Neuronal stem cell (in vitro differentiated cells): ENCODE measurements at regions not wholly inside any gene's neighbourhood (a gene's known extent, or its start where the extent isn't known, plus 50 kb on each side); places are given as distances from the start of the nearest gene placed in this dataset.

Source experiments
- DNase-seq: peaks from one replicate; pipeline ENCODE4 v3.0.0-alpha.2; 2013; ENCODE audit warnings: low spot score
- H2AFZ ChIP-seq: one replicate; pipeline ENCODE4 v1.6.1; 2013; ENCODE audit warnings: mild to moderate bottlenecking, low read length, inconsistent platforms
- H2AK5ac ChIP-seq: 2 replicates; pipeline ENCODE4 v1.6.1; 2013; ENCODE audit warnings: low read depth, mild to moderate bottlenecking, inconsistent platforms, low read length, moderate library complexity, mixed read lengths
- H2BK120ac ChIP-seq: 2 replicates; pipeline ENCODE4 v1.6.1; 2013; ENCODE audit warnings: low read depth, mild to moderate bottlenecking, inconsistent platforms, low read length, moderate library complexity, mixed read lengths
- H2BK12ac ChIP-seq: one replicate; pipeline ENCODE4 v1.6.1; 2013; ENCODE audit warnings: low read length, inconsistent platforms
- H2BK15ac ChIP-seq: 2 replicates; pipeline ENCODE4 v1.6.1; 2013; ENCODE audit warnings: mild to moderate bottlenecking, low read length, inconsistent platforms, mixed read lengths
- H2BK5ac ChIP-seq: one replicate; pipeline ENCODE4 v1.6.1; 2013; ENCODE audit warnings: inconsistent platforms, mild to moderate bottlenecking, low read length, moderate library complexity
- H3K14ac ChIP-seq: one replicate; pipeline ENCODE4 v1.6.1; 2013; ENCODE audit warnings: low read length, inconsistent platforms
- H3K18ac ChIP-seq: 2 replicates; pipeline ENCODE4 v1.6.1; 2013; ENCODE audit warnings: low read length, inconsistent platforms
- H3K23ac ChIP-seq: 2 replicates; pipeline ENCODE4 v1.6.1; 2013; ENCODE audit warnings: low read depth, mild to moderate bottlenecking, mixed read lengths, low read length, inconsistent platforms; ENCODE audit not compliant: poor library complexity
- H3K27ac ChIP-seq: replicated peaks from 3 replicates; pipeline ENCODE4 v1.5.1; 2013; ENCODE audit warnings: low read length, inconsistent platforms
- H3K27me3 ChIP-seq, 3 experiments: 2 replicates each; pipeline ENCODE4 v1.6.1; 2013; ENCODE audit warnings: low read length in 3 of 3, mild to moderate bottlenecking in 2 of 3, inconsistent platforms in 1 of 3, low read depth in 1 of 3, mixed read lengths in 1 of 3, moderate library complexity in 1 of 3; ENCODE audit not compliant: control insufficient read depth in 3 of 3, insufficient read depth in 3 of 3
- H3K36me3 ChIP-seq, 2 donors: replicated peaks in 1 of 2; 2 replicates each; pipeline ENCODE4 v1.6.1; 2013; ENCODE audit warnings: low read length in 2 of 2; ENCODE audit not compliant: control insufficient read depth in 2 of 2, insufficient read depth in 2 of 2
- H3K4ac ChIP-seq: 2 replicates; pipeline ENCODE4 v1.6.1; 2013; ENCODE audit warnings: inconsistent platforms, mild to moderate bottlenecking, low read length, moderate library complexity
- H3K4me1 ChIP-seq, 2 donors: 1 replicate in 1 of 2; 2 replicates in 1 of 2; pipeline ENCODE4 v1.6.1; 2013; ENCODE audit warnings: low read length in 2 of 2, low read depth in 1 of 2; ENCODE audit not compliant: control insufficient read depth in 2 of 2, insufficient read depth in 1 of 2
- H3K4me2 ChIP-seq: one replicate; pipeline ENCODE4 v1.6.1; 2013; ENCODE audit warnings: mild to moderate bottlenecking, low read length, inconsistent platforms; ENCODE audit not compliant: insufficient read depth, poor library complexity, severe bottlenecking
- H3K4me3 ChIP-seq, 2 donors: 2 replicates each; pipeline ENCODE4 v1.5.1; 2013; ENCODE audit warnings: low read length in 2 of 2, mild to moderate bottlenecking in 2 of 2, inconsistent platforms in 1 of 2, moderate library complexity in 1 of 2
- H3K79me1 ChIP-seq: one replicate; pipeline ENCODE4 v1.6.1; 2013; ENCODE audit warnings: low read depth, mild to moderate bottlenecking, inconsistent platforms, low read length, moderate library complexity
- H3K9ac ChIP-seq: one replicate; pipeline ENCODE4 v1.6.1; 2013; ENCODE audit warnings: mild to moderate bottlenecking, low read depth, low read length, inconsistent platforms; ENCODE audit not compliant: poor library complexity
- H3K9me3 ChIP-seq, 2 donors: replicated peaks in 1 of 2; 2 replicates each; pipeline versions ENCODE3 to v1.6.1; 2013; ENCODE audit warnings: low read length in 2 of 2, mild to moderate bottlenecking in 2 of 2, inconsistent platforms in 1 of 2, low read depth in 1 of 2, mixed read lengths in 1 of 2, moderate library complexity in 1 of 2; ENCODE audit not compliant: control insufficient read depth in 2 of 2, insufficient read depth in 1 of 2
- H4K8ac ChIP-seq: one replicate; pipeline ENCODE4 v1.6.1; 2013; ENCODE audit warnings: low read depth, mild to moderate bottlenecking, inconsistent platforms, low read length, moderate library complexity
- H4K91ac ChIP-seq: one replicate; pipeline ENCODE4 v1.6.1; 2013; ENCODE audit warnings: low read length, low read depth, mild to moderate bottlenecking, inconsistent platforms; ENCODE audit not compliant: poor library complexity
- WGBS, 2 donors: extraction: QIAGEN DNeasy Blood & Tissue Kit; methylation state at CpG; one replicate each; pipeline ENCODE4 v1.1.7; 2013; ENCODE audit warnings: missing lambda C conversion rate in 2 of 2, mixed read lengths in 1 of 2; ENCODE audit not compliant: insufficient read length in 2 of 2, insufficient replicate concordance in 1 of 2; ENCODE audit errors: extremely low coverage in 2 of 2; 5-methylcytosine and 5-hydroxymethylcytosine counted together

GRCh38 chr12:42807251-42807650 is 217.7 kb upstream of the PRICKLE1 start:
- Histone ChIP-seq H3K14ac (no peak overlapping the region), H3K4me1 (peaks cover 0 to 2% of the 10 kb centered on the region in 2 donors), H2AK5ac (no peak overlapping the region), H2BK15ac (no peak overlapping the region), H3K9ac (no peak overlapping the region), H2BK5ac (no peak overlapping the region), H3K4ac (no peak overlapping the region), H4K8ac (no peak overlapping the region), H3K4me3 (no peak overlapping the region), H3K27me3 (no peaks in the 10 kb centered on the region), H4K91ac (no peak overlapping the region), H3K4me2 (no peak overlapping the region), H3K79me1 (no peaks in the 10 kb centered on the region), H3K27ac (no peak overlapping the region), H2BK120ac (no peak overlapping the region), H3K9me3 (no peaks in the 10 kb centered on the region), H2AFZ (no peak overlapping the region), H3K36me3 (no peaks in the 10 kb centered on the region), H3K18ac (no peak overlapping the region), H3K23ac (no peak overlapping the region), H2BK12ac (no peak overlapping the region)
- DNase-seq, result no peak
- no CpG with 5 or more reads among the region's 2 CpGs for whole genome bisulfite sequencing, 2 donors

DNA sequence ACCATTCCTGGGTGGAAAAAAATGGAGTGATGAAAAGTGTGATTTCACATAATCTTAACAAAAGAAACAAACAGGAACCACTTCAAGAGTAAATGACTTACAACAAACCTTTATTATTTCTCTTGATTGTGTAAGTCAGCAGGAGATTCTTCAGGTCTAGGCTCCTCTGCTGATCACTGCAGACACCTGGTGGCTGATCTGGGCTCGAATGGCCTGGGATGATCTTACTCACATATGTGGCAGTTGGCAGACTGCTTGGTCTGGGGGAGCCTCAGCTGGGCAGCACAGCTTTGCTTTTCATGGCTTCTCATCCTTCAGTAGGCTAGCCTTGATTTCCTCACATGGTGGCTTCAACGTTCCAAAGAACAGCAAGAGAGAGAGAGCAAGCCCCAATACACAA is 215.4 kb upstream of the PRICKLE1 start:
- Histone ChIP-seq H2BK12ac (no peak overlapping the region), H3K4me2 (no peak overlapping the region), H3K79me1 (no peaks in the 10 kb centered on the region), H3K4ac (no peak overlapping the region), H3K36me3 (no peaks in the 10 kb centered on the region), H2AK5ac (no peak overlapping the region), H2AFZ (no peak overlapping the region), H3K14ac (no peak overlapping the region), H3K27ac (no peak overlapping the region), H4K91ac (no peak overlapping the region), H4K8ac (no peak overlapping the region), H2BK5ac (no peak overlapping the region), H3K4me1 (peaks cover 0 to 2% of the 10 kb centered on the region in 2 donors), H3K9me3 (no peaks in the 10 kb centered on the region), H2BK15ac (no peak overlapping the region), H3K4me3 (no peak overlapping the region), H3K27me3 (no peaks in the 10 kb centered on the region), H3K23ac (no peak overlapping the region), H3K18ac (no peak overlapping the region), H2BK120ac (no peak overlapping the region), H3K9ac (no peak overlapping the region)
- DNase-seq, result no peak
- no CpG with 5 or more reads among the region's 2 CpGs for WGBS, 2 donors

GRCh38 chr12:42802785-42803189 is 213.2 kb upstream of the PRICKLE1 start:
- Histone ChIP-seq H3K27me3 (no peaks in the 10 kb centered on the region), H2BK12ac (no peak overlapping the region), H3K4me1 (no peaks in the 10 kb centered on the region), H3K27ac (no peak overlapping the region), H3K79me1 (no peaks in the 10 kb centered on the region), H2AK5ac (no peak overlapping the region), H3K14ac (no peak overlapping the region), H2AFZ (no peak overlapping the region), H3K4ac (no peak overlapping the region), H3K9ac (no peak overlapping the region), H3K23ac (no peak overlapping the region), H4K8ac (no peak overlapping the region), H4K91ac (no peak overlapping the region), H3K4me2 (no peak overlapping the region), H2BK120ac (no peak overlapping the region), H3K36me3 (no peaks in the 10 kb centered on the region), H3K4me3 (no peak overlapping the region), H3K9me3 (no peaks in the 10 kb centered on the region), H2BK15ac (no peak overlapping the region), H3K18ac (no peak overlapping the region), H2BK5ac (no peak overlapping the region)
- no peak for DNase-seq
- no CpG with 5 or more reads among the region's 4 CpGs for WGBS, 2 donors

- no peak overlapping the region for H3K14ac ChIP-seq
- no peak overlapping the region for H3K27ac ChIP-seq
- no peak overlapping the region for H4K8ac ChIP-seq
- no peaks in the 10 kb centered on the region for H3K36me3 ChIP-seq
- H3K79me1 ChIP-seq, result no peaks in the 10 kb centered on the region
- no peak overlapping the region for H2BK5ac ChIP-seq
- H3K23ac ChIP-seq, result no peak overlapping the region
- H2BK12ac ChIP-seq, result no peak overlapping the region
- H3K4me3 ChIP-seq, result no peak overlapping the region
- no peaks in the 10 kb centered on the region for H3K4me1 ChIP-seq
- no peaks in the 10 kb centered on the region for H3K27me3 ChIP-seq
- no peaks in the 10 kb centered on the region for H3K9me3 ChIP-seq
- H2BK15ac ChIP-seq, result no peak overlapping the region
- DNase-seq, result no peak
- WGBS, 2 donors, result no CpG with 5 or more reads among the region's 2 CpGs
- H3K4ac ChIP-seq, result no peak overlapping the region
- no peak overlapping the region for H4K91ac ChIP-seq
- H3K9ac ChIP-seq, result no peak overlapping the region
- no peak overlapping the region for H3K18ac ChIP-seq
- no peak overlapping the region for H2AFZ ChIP-seq
- no peak overlapping the region for H3K4me2 ChIP-seq
- no peak overlapping the region for H2AK5ac ChIP-seq
- no peak overlapping the region for H2BK120ac ChIP-seq
These were observed 211.7 kb upstream of the PRICKLE1 start for GRCh38 chr12:42801271-42801670.
